DND-41 (cell line): ENCODE measurements at regions not wholly inside any gene's neighbourhood (a gene's known extent, or its start where the extent isn't known, plus 50 kb on each side); places are given as distances from the start of the nearest gene placed in this dataset.

Experiments
- CTCF ChIP-seq: IDR thresholded peaks from 2 replicates; pipeline ENCODE4 v1.5.1; 2012; ENCODE audit warnings: borderline replicate concordance, low read length, moderate library complexity, mild to moderate bottlenecking; ENCODE audit not compliant: poor library complexity, severe bottlenecking; ENCODE audit errors: extremely low read depth
- EZH2 ChIP-seq: IDR thresholded peaks from 3 replicates; pipeline ENCODE4 v1.6.1; 2012; ENCODE audit warnings: borderline replicate concordance, low read depth, mild to moderate bottlenecking, moderate library complexity, low read length, inconsistent platforms; ENCODE audit not compliant: severe bottlenecking

GRCh38 chr3:36155515-36155914 lies 224.8 kb upstream of the STAC start:
- TF ChIP-seq CTCF = no peak
- no peak for TF ChIP-seq EZH2
